ENCODE measurements at regions not wholly inside any gene's neighbourhood (a gene's known extent, or its start where the extent isn't known, plus 50 kb on each side); places are given as distances from the start of the nearest gene placed in this dataset.

DNA sequence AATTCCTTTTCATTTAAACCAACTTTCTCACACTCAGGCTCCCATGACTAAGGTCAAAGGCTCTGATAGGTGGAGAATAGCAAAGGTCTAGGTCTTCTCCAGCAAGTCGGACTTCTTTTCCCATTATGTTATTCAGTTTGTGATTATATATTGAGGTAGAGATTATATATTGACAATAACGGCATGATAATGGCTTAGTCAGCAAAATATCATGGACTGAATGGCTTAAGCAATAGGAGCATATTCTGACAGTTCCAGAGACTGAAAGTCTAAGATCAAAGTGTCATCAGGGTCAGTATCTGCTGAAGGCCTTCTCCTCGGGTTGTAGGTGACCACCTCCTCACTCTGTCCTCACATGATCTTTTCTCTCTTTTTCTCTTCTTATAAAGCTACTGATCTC is 1251.4 kb downstream of the ROBO1 start:
- DNase-seq (ENCODE audit: low spot score): no peak
- no peaks in the 10 kb centered on the region for H3K27me3 Mint-ChIP-seq (ENCODE audit: low read depth)
- peaks cover 7% of the 10 kb centered on the region for H3K4me1 Mint-ChIP-seq (ENCODE audit: low read depth)
- no peaks in the 10 kb centered on the region for H3K36me3 Mint-ChIP-seq (ENCODE audit: low read depth)
- H3K9me3 Mint-ChIP-seq (ENCODE audit: low read depth): no peaks in the 10 kb centered on the region
- no peak overlapping the region for H3K4me3 Mint-ChIP-seq (ENCODE audit: unreplicated experiment)
- TF ChIP-seq, protein P1, sequence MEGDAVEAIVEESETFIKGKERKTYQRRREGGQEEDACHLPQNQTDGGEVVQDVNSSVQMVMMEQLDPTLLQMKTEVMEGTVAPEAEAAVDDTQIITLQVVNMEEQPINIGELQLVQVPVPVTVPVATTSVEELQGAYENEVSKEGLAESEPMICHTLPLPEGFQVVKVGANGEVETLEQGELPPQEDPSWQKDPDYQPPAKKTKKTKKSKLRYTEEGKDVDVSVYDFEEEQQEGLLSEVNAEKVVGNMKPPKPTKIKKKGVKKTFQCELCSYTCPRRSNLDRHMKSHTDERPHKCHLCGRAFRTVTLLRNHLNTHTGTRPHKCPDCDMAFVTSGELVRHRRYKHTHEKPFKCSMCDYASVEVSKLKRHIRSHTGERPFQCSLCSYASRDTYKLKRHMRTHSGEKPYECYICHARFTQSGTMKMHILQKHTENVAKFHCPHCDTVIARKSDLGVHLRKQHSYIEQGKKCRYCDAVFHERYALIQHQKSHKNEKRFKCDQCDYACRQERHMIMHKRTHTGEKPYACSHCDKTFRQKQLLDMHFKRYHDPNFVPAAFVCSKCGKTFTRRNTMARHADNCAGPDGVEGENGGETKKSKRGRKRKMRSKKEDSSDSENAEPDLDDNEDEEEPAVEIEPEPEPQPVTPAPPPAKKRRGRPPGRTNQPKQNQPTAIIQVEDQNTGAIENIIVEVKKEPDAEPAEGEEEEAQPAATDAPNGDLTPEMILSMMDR (IDR thresholded peaks at IDR 0.05): no peak
- no peak overlapping the region for H3K27ac Mint-ChIP-seq (ENCODE audit: unreplicated experiment)

DNA sequence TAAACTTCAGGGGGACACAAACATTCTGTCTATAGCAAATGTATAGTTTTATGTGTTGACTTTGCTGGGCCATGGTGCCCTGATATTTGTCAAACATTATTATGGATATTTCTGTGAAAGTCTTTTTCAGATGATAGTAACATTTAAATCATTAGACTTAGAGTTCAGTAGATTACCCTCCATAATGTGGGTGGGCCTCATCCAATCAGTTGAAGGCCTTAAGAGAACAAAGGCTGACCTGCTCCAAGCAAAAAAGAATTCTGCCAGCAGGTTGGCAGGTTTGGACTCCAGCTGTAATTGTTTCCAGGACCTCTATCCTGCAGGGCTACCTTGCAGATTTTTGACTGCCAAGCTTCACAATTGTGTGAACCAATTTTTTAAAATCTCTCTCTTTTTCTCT is 1250.9 kb downstream of the ROBO1 start:
- Mint-ChIP-seq H3K27ac (ENCODE audit: unreplicated experiment) (no peak overlapping the region), H3K9me3 (ENCODE audit: low read depth) (no peaks in the 10 kb centered on the region), H3K4me1 (ENCODE audit: low read depth) (peaks cover 7% of the 10 kb centered on the region), H3K36me3 (ENCODE audit: low read depth) (no peaks in the 10 kb centered on the region), H3K27me3 (ENCODE audit: low read depth) (no peaks in the 10 kb centered on the region), H3K4me3 (ENCODE audit: unreplicated experiment) (no peak overlapping the region)
- DNase-seq (ENCODE audit: low spot score): no peak
- TF ChIP-seq, protein P1 (IDR thresholded peaks at IDR 0.05): no peak

DNA sequence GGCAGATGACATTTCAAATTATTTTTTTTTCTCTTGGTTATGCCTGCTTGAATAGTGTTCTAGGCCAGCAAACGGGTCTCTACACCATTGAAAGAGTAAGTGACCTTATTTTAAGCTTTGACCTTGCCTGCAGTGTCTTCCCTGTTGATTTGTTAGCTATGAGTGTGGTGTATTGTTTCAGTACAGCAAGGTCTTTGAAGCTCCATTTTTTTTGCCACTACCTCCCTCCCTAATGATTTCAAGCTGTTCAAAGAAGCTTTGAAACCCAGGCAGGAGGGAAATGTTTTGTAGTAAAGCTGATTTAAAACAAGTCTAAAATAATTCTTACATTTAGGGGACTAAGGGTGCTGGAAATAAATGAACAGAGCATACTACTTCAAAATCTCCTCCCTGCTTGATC is 1249.8 kb downstream of the ROBO1 start:
- no peaks in the 10 kb centered on the region for H3K27me3 Mint-ChIP-seq (ENCODE audit: low read depth)

DNA sequence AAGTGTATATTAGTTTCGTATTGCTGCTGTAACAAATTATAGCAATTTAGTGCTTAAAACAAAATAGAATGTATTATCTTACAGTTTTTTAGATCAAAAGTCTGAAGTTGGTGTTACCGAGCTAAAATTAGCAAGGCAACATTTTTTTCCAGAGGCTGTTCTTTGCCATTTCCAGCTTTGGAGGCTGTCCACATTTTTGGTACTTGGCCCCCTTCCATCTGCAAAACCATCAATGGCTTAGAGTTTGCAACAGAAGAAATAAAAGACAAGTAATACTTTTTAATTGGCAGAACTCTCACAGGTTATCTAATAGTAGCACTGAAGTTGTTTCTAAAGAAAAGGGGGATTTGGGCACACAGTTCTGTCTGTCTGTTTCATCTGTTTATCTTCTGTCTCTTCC is 1248.5 kb downstream of the ROBO1 start:
- Mint-ChIP-seq H3K27ac (ENCODE audit: unreplicated experiment) (no peak overlapping the region), H3K4me1 (ENCODE audit: low read depth) (peaks cover 7% of the 10 kb centered on the region), H3K9me3 (ENCODE audit: low read depth) (no peaks in the 10 kb centered on the region), H3K4me3 (ENCODE audit: unreplicated experiment) (no peak overlapping the region), H3K36me3 (ENCODE audit: low read depth) (no peaks in the 10 kb centered on the region), H3K27me3 (ENCODE audit: low read depth) (no peaks in the 10 kb centered on the region)
- TF ChIP-seq, protein P1 (IDR thresholded peaks at IDR 0.05): no peak
- DNase-seq (ENCODE audit: low spot score): no peak

More for the DNA sequence above, 1249.8 kb downstream of the ROBO1 start:
- Mint-ChIP-seq H3K27ac (ENCODE audit: unreplicated experiment) (no peak overlapping the region), H3K9me3 (ENCODE audit: low read depth) (no peaks in the 10 kb centered on the region), H3K4me3 (ENCODE audit: unreplicated experiment) (no peak overlapping the region), H3K4me1 (ENCODE audit: low read depth) (peaks cover 7% of the 10 kb centered on the region), H3K36me3 (ENCODE audit: low read depth) (no peaks in the 10 kb centered on the region)
- TF ChIP-seq, protein P1 (IDR thresholded peaks at IDR 0.05): no peak
- DNase-seq (ENCODE audit: low spot score): no peak

DNA sequence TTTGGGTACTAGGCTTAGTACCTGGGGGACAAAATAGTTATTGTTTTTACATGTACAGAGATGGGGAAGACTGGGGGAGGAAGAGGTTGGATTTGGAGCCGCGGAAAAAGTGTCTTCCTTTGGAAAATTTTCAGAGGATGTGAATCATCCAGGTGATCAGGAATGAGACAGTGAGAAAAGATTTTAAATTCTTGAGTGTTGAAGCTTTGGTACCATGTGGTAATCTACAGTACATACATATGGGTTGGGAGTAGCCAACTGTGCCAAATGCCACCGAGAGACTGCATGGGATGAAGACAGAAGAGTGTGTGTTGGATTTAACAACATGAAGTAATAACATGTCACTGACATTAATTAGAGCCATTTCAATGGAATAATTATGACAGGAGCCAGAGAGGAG is 1238.2 kb downstream of the ROBO1 start:
- no peak overlapping the region for H3K27ac Mint-ChIP-seq (ENCODE audit: unreplicated experiment)
- no peak for DNase-seq (ENCODE audit: low spot score)
- no peak overlapping the region for H3K4me3 Mint-ChIP-seq (ENCODE audit: unreplicated experiment)
- peaks cover 2% of the 10 kb centered on the region for H3K36me3 Mint-ChIP-seq (ENCODE audit: low read depth)
- peaks cover 3% of the 10 kb centered on the region for H3K27me3 Mint-ChIP-seq (ENCODE audit: low read depth)
- TF ChIP-seq, protein P1 (IDR thresholded peaks at IDR 0.05): no peak
- H3K4me1 Mint-ChIP-seq (ENCODE audit: low read depth): no peaks in the 10 kb centered on the region
- H3K9me3 Mint-ChIP-seq (ENCODE audit: low read depth): peaks cover 8% of the 10 kb centered on the region
